ENCODE measurements at regions not wholly inside any gene's neighbourhood (a gene's known extent, or its start where the extent isn't known, plus 50 kb on each side); places are given as distances from the start of the nearest gene placed in this dataset.
"Not testable (repeated sequence)": the region's sequence is repeated elsewhere in the genome, so short reads cannot be mapped to it uniquely, and the experiment has no call there.

- not testable (repeated sequence) for DNase-seq (ENCODE audit: extremely low read depth, insufficient read length); H3K27me3 ChIP-seq (replicated peaks; ENCODE audit: control insufficient read depth, insufficient read depth, low read length)
These were observed 63.0 kb downstream of the CYP4A11 start for GRCh38 chr1:46878173-46878782.

GRCh38 chr1:46876093-46876492 lies 65.2 kb downstream of the CYP4A11 start:
- DNase-seq (ENCODE audit: extremely low read depth, insufficient read length); H3K4me3 ChIP-seq (replicated peaks; ENCODE audit: low read depth, low read length); H3K36me3 ChIP-seq (ENCODE audit: control insufficient read depth, insufficient read depth, low read length); H3K27me3 ChIP-seq (replicated peaks; ENCODE audit: control insufficient read depth, insufficient read depth, low read length): not testable (repeated sequence)
- TF ChIP-seq CTCF (IDR thresholded peaks at IDR 0.05; ENCODE audit: insufficient read depth, low read length, poor library complexity, severe bottlenecking), result peak; percentile 30

More at GRCh38 chr1:46878173-46878782, 63.0 kb downstream of the CYP4A11 start:
- not testable (repeated sequence) for H3K4me3 ChIP-seq (replicated peaks; ENCODE audit: low read depth, low read length); H3K36me3 ChIP-seq (ENCODE audit: control insufficient read depth, insufficient read depth, low read length)
- TF ChIP-seq CTCF (IDR thresholded peaks at IDR 0.05; ENCODE audit: insufficient read depth, low read length, poor library complexity, severe bottlenecking), result peak; percentile 29

Measured in GM06990 (cell line).